ENCODE measurements at regions not wholly inside any gene's neighbourhood (a gene's known extent, or its start where the extent isn't known, plus 50 kb on each side); places are given as distances from the start of the nearest gene placed in this dataset.

- no peak overlapping the region for H3K4me3 ChIP-seq
- no peak for TF ChIP-seq CTCF (IDR thresholded peaks at IDR 0.05; ENCODE audit: low read depth, low read length)
- no peak for DNase-seq (ENCODE audit: low read depth in 1 of 2, low spot score in 1 of 2)
Measured at GRCh38 chr13:105952233-105952972, 583.1 kb downstream of the EFNB2 start.

GRCh38 chr13:105948143-105948542, 587.3 kb downstream of the EFNB2 start:
- Histone ChIP-seq H3K4me3 (no peak overlapping the region), H3K27ac (no peak overlapping the region), H3K27me3 (no peaks in the 10 kb centered on the region), H3K4me1 (ENCODE audit: low read depth) (no peaks in the 10 kb centered on the region), H3K9me3 (ENCODE audit: low read depth) (no peaks in the 10 kb centered on the region), H3K36me3 (no peaks in the 10 kb centered on the region)
- no peak for DNase-seq (ENCODE audit: low read depth in 1 of 2, low spot score in 1 of 2)
- TF ChIP-seq CTCF (IDR thresholded peaks at IDR 0.05; ENCODE audit: low read depth, low read length) = no peak

More at GRCh38 chr13:105952233-105952972, 583.1 kb downstream of the EFNB2 start:
- Histone ChIP-seq H3K36me3 (no peaks in the 10 kb centered on the region), H3K4me1 (ENCODE audit: low read depth) (no peaks in the 10 kb centered on the region), H3K27ac (no peak overlapping the region), H3K27me3 (no peaks in the 10 kb centered on the region), H3K9me3 (ENCODE audit: low read depth) (no peaks in the 10 kb centered on the region)

GRCh38 chr13:105940882-105941281, 594.6 kb downstream of the EFNB2 start:
- Histone ChIP-seq H3K27ac (no peak overlapping the region), H3K9me3 (ENCODE audit: low read depth) (no peaks in the 10 kb centered on the region), H3K36me3 (no peaks in the 10 kb centered on the region), H3K27me3 (no peaks in the 10 kb centered on the region), H3K4me3 (no peak overlapping the region), H3K4me1 (ENCODE audit: low read depth) (no peaks in the 10 kb centered on the region)
- TF ChIP-seq CTCF (IDR thresholded peaks at IDR 0.05; ENCODE audit: low read depth, low read length) = no peak
- DNase-seq (ENCODE audit: low read depth in 1 of 2, low spot score in 1 of 2) = no peak

GRCh38 chr13:105937451-105937850, 598.0 kb downstream of the EFNB2 start:
- Histone ChIP-seq H3K36me3 (no peaks in the 10 kb centered on the region), H3K4me1 (ENCODE audit: low read depth) (no peaks in the 10 kb centered on the region), H3K27ac (no peak overlapping the region), H3K9me3 (ENCODE audit: low read depth) (no peaks in the 10 kb centered on the region), H3K27me3 (no peaks in the 10 kb centered on the region), H3K4me3 (no peak overlapping the region)
- DNase-seq (ENCODE audit: low read depth in 1 of 2, low spot score in 1 of 2) = peak in 1 of 2 donors; percentile 20
- no peak for TF ChIP-seq CTCF (IDR thresholded peaks at IDR 0.05; ENCODE audit: low read depth, low read length)

GRCh38 chr13:105936816-105937215, 598.6 kb downstream of the EFNB2 start:
- no peak for DNase-seq (ENCODE audit: low read depth in 1 of 2, low spot score in 1 of 2)
- Histone ChIP-seq H3K27ac (no peak overlapping the region), H3K4me1 (ENCODE audit: low read depth) (no peaks in the 10 kb centered on the region), H3K4me3 (no peak overlapping the region), H3K27me3 (no peaks in the 10 kb centered on the region), H3K36me3 (no peaks in the 10 kb centered on the region), H3K9me3 (ENCODE audit: low read depth) (no peaks in the 10 kb centered on the region)
- TF ChIP-seq CTCF (IDR thresholded peaks at IDR 0.05; ENCODE audit: low read depth, low read length) = no peak

All from cardiac muscle cell (in vitro differentiated cells and primary cell).